ENCODE measurements at regions not wholly inside any gene's neighbourhood (a gene's known extent, or its start where the extent isn't known, plus 50 kb on each side); places are given as distances from the start of the nearest gene placed in this dataset.

DNA sequence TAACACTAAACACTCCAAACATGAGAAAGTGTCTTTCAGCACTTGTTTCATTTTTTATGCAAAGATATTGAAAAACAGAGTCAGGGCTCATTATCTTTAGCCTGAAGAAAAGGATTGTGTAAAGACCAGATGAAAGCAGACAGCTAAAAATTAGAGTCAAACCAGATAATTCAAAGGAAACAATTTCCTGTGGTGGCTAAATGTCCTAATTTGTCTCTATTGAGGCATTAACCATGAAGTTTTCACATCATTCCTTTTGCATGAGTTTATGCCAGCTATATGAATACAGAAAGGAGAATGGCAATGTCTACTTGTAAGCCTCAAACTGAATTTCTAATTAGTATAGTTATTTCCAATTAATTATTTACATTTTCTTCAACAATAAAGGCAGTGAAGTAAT is 338.5 kb downstream of the FSCB start:
- H3K4me3 Mint-ChIP-seq, result no peak overlapping the region
- H3K9me3 Mint-ChIP-seq, result no peaks in the 10 kb centered on the region
- no peaks in the 10 kb centered on the region for H3K4me1 Mint-ChIP-seq
- no peak for DNase-seq (ENCODE audit: low read depth, low spot score)
- no peak overlapping the region for H3K27ac Mint-ChIP-seq (ENCODE audit: unreplicated experiment)
- H3K36me3 Mint-ChIP-seq (ENCODE audit: low read depth), result no peaks in the 10 kb centered on the region
- TF ChIP-seq, protein P1, sequence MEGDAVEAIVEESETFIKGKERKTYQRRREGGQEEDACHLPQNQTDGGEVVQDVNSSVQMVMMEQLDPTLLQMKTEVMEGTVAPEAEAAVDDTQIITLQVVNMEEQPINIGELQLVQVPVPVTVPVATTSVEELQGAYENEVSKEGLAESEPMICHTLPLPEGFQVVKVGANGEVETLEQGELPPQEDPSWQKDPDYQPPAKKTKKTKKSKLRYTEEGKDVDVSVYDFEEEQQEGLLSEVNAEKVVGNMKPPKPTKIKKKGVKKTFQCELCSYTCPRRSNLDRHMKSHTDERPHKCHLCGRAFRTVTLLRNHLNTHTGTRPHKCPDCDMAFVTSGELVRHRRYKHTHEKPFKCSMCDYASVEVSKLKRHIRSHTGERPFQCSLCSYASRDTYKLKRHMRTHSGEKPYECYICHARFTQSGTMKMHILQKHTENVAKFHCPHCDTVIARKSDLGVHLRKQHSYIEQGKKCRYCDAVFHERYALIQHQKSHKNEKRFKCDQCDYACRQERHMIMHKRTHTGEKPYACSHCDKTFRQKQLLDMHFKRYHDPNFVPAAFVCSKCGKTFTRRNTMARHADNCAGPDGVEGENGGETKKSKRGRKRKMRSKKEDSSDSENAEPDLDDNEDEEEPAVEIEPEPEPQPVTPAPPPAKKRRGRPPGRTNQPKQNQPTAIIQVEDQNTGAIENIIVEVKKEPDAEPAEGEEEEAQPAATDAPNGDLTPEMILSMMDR (conservative IDR thresholded peaks at IDR 0.05), result no peak
- no peaks in the 10 kb centered on the region for H3K27me3 Mint-ChIP-seq (ENCODE audit: low read depth)

GRCh38 chr14:44166611-44167010 is 340.5 kb downstream of the FSCB start:
- Mint-ChIP-seq H3K27me3 (ENCODE audit: low read depth) (no peaks in the 10 kb centered on the region), H3K36me3 (ENCODE audit: low read depth) (no peaks in the 10 kb centered on the region), H3K4me1 (no peaks in the 10 kb centered on the region), H3K4me3 (no peak overlapping the region), H3K27ac (ENCODE audit: unreplicated experiment) (no peak overlapping the region), H3K9me3 (peaks cover 7% of the 10 kb centered on the region)
- TF ChIP-seq, protein P1 (conservative IDR thresholded peaks at IDR 0.05), result no peak
- DNase-seq (ENCODE audit: low read depth, low spot score), result no peak

GRCh38 chr14:44165936-44166335 is 341.1 kb downstream of the FSCB start:
- no peak for DNase-seq (ENCODE audit: low read depth, low spot score)
- no peaks in the 10 kb centered on the region for H3K36me3 Mint-ChIP-seq (ENCODE audit: low read depth)
- H3K27ac Mint-ChIP-seq (ENCODE audit: unreplicated experiment), result no peak overlapping the region
- H3K9me3 Mint-ChIP-seq, result peaks cover 7% of the 10 kb centered on the region
- H3K4me1 Mint-ChIP-seq, result no peaks in the 10 kb centered on the region
- H3K27me3 Mint-ChIP-seq (ENCODE audit: low read depth), result no peaks in the 10 kb centered on the region
- TF ChIP-seq, protein P1 (conservative IDR thresholded peaks at IDR 0.05), result no peak
- no peak overlapping the region for H3K4me3 Mint-ChIP-seq

DNA sequence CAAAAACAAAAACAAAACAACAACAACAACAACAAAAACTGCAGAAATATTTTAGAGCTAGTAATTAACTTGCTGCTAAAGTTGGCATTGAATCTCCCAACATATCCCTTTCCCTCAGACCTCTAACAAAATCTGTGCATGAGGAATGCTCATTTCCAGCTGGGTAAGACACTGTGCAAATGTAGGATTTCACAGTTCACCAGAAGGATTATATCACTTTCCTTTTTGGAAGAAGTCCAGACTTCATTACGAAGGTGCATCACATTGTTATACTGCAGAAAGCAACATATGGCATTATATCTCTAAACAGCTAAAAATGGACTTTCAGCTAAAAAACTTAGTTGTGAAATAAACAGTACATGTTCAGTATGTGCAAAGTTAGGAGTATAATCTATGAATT is 341.8 kb downstream of the FSCB start:
- no peaks in the 10 kb centered on the region for H3K4me1 Mint-ChIP-seq
- H3K9me3 Mint-ChIP-seq, result peaks cover 7% of the 10 kb centered on the region
- no peak overlapping the region for H3K4me3 Mint-ChIP-seq

GRCh38 chr14:44163946-44164345 is 343.1 kb downstream of the FSCB start:
- Mint-ChIP-seq H3K9me3 (peaks cover 7% of the 10 kb centered on the region), H3K27ac (ENCODE audit: unreplicated experiment) (no peak overlapping the region), H3K36me3 (ENCODE audit: low read depth) (no peaks in the 10 kb centered on the region), H3K4me1 (no peaks in the 10 kb centered on the region), H3K27me3 (ENCODE audit: low read depth) (no peaks in the 10 kb centered on the region), H3K4me3 (no peak overlapping the region)
- TF ChIP-seq, protein P1 (conservative IDR thresholded peaks at IDR 0.05), result no peak
- no peak for DNase-seq (ENCODE audit: low read depth, low spot score)

More for the DNA sequence above, 341.8 kb downstream of the FSCB start:
- Mint-ChIP-seq H3K27ac (ENCODE audit: unreplicated experiment) (peak overlapping the region; percentile 35), H3K27me3 (ENCODE audit: low read depth) (no peaks in the 10 kb centered on the region), H3K36me3 (ENCODE audit: low read depth) (no peaks in the 10 kb centered on the region)
- TF ChIP-seq, protein P1 (conservative IDR thresholded peaks at IDR 0.05), result no peak
- no peak for DNase-seq (ENCODE audit: low read depth, low spot score)

GRCh38 chr14:44162197-44162596 is 344.9 kb downstream of the FSCB start:
- H3K4me1 Mint-ChIP-seq, result no peaks in the 10 kb centered on the region
- H3K27ac Mint-ChIP-seq (ENCODE audit: unreplicated experiment), result no peak overlapping the region
- H3K27me3 Mint-ChIP-seq (ENCODE audit: low read depth), result no peaks in the 10 kb centered on the region
- H3K4me3 Mint-ChIP-seq, result no peak overlapping the region
- H3K36me3 Mint-ChIP-seq (ENCODE audit: low read depth), result peaks cover 2% of the 10 kb centered on the region
- DNase-seq (ENCODE audit: low read depth, low spot score), result no peak
- H3K9me3 Mint-ChIP-seq, result peaks cover 10% of the 10 kb centered on the region
- TF ChIP-seq, protein P1 (conservative IDR thresholded peaks at IDR 0.05), result no peak

Data from neural crest cell (in vitro differentiated cells).